22Rv1 (cell line): ENCODE measurements at regions not wholly inside any gene's neighbourhood (a gene's known extent, or its start where the extent isn't known, plus 50 kb on each side); places are given as distances from the start of the nearest gene placed in this dataset.

Source experiments
- H3K27ac ChIP-seq: fragments of 450-650 bp; 2 replicates; pipeline ENCODE4 v1.5.1; 2017
- ZFX ChIP-seq: fragments of 450-650 bp; IDR thresholded peaks from 2 replicates; pipeline ENCODE4 v1.6.1; 2017; ENCODE audit warnings: antibody characterized with exemption, borderline replicate concordance
- TF ChIP-seq, protein P1 (sequence below): fragments of 450-650 bp; IDR thresholded peaks from 2 replicates; pipeline ENCODE4 v1.5.1; 2017; ENCODE audit warnings: mild to moderate bottlenecking

DNA sequence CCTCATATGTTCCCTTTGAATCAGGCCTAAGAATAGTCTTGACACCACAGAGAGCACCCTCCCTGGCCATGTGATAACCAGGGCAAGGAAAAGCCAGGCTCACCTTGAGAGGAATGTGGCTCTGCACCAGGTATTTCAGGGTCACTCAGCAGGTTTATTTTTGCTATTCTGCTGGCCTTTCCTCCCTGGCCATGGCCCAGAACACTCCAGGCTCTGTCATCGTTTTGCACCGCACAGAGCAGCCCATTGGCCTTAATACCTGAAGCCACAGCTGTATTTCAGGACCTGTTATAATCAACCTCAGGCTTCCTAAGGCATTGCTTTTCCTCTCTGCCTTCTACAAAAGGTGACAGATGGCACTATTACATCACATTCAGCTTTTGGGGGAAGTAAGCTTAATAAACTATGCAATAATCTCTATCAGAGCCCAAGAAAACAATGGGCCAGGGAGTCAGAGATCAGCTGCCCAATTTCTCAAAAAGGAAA lies 668.3 kb downstream of the IRS1 start:
- no peak for TF ChIP-seq ZFX
- TF ChIP-seq, protein P1, sequence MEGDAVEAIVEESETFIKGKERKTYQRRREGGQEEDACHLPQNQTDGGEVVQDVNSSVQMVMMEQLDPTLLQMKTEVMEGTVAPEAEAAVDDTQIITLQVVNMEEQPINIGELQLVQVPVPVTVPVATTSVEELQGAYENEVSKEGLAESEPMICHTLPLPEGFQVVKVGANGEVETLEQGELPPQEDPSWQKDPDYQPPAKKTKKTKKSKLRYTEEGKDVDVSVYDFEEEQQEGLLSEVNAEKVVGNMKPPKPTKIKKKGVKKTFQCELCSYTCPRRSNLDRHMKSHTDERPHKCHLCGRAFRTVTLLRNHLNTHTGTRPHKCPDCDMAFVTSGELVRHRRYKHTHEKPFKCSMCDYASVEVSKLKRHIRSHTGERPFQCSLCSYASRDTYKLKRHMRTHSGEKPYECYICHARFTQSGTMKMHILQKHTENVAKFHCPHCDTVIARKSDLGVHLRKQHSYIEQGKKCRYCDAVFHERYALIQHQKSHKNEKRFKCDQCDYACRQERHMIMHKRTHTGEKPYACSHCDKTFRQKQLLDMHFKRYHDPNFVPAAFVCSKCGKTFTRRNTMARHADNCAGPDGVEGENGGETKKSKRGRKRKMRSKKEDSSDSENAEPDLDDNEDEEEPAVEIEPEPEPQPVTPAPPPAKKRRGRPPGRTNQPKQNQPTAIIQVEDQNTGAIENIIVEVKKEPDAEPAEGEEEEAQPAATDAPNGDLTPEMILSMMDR, result no peak
- H3K27ac ChIP-seq, result no peak overlapping the region

DNA sequence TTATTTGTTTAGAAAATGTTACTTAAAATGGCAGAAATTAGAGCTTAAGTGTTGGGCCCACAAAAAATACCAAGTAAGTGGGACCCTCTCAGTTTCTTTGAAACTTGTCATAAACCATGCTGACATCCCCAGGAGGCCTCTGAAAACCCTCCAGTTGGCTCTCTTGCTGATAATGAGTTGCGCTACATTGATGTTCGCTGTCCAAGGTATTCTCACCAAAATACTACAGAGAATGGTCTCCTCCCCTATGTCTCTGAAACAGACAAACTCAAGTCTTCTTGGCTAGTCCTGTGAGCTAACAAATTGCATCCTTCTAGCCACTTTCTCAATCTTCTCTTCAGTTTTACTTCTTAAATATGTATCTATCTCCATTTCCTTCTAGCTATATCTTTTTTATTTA lies 669.4 kb downstream of the IRS1 start:
- no peak overlapping the region for H3K27ac ChIP-seq
- TF ChIP-seq, protein P1, result no peak
- no peak for TF ChIP-seq ZFX

DNA sequence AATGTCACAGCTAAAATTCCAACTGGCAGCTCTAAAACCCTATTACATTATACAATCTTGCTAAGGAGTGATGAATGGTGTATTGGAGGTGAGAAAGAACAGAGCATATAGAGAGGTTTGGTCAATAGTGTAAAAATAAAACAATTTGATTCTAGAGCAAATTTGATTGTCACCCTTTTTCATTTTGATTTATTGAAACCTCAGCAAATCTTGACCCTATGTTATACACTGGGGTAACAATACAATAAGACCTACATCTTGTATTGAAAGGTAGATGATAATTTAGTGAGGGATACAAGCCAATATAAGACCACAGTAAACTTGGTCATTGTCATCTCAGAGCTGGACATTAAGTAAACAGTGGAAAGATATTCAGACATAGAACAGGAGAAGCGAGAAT lies 671.9 kb downstream of the IRS1 start:
- H3K27ac ChIP-seq, result no peak overlapping the region
- TF ChIP-seq, protein P1, result no peak
- no peak for TF ChIP-seq ZFX

- H3K27ac ChIP-seq, result peak overlapping the region; percentile 83; the same call in 1 of the 2 replicates
Observed at GRCh38 chr2:226126104-226126503, 673.5 kb downstream of the IRS1 start.

DNA sequence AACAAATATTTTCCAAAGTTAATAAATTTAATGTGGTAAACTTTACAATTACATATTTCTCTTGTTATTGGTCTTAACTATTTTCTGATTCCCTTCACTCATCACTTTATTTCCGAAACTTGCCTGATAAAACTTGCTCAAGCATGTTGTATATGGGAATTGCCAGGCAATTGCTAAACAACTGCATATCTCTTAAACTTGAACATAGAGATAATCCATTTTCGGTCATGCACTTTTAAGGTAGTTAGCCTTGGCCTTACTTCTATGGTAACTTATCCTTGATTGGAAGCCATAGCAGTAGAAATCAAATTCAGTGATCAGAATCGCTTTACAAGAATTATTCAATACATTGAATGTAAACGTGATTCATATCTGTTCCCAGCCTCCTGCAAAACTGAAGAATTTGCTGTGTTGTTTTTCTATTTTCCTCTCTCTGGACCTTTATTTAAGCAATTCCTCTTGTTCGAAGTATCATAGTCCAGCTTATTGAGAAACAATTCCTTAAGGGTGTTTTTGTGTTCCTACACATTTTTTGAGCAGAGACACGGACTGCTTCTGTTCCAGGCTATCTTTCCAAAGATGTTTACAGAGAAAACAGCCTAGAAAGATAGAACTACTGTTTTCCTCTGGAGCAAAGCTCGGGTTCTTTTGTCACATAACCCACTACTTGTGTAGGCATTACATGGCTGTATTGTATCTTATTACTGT lies 674.3 kb downstream of the IRS1 start:
- TF ChIP-seq ZFX, result no peak
- H3K27ac ChIP-seq, result peak overlapping the region; percentile 83

More at GRCh38 chr2:226126104-226126503, 673.5 kb downstream of the IRS1 start:
- TF ChIP-seq, protein P1, result no peak
- no peak for TF ChIP-seq ZFX

DNA sequence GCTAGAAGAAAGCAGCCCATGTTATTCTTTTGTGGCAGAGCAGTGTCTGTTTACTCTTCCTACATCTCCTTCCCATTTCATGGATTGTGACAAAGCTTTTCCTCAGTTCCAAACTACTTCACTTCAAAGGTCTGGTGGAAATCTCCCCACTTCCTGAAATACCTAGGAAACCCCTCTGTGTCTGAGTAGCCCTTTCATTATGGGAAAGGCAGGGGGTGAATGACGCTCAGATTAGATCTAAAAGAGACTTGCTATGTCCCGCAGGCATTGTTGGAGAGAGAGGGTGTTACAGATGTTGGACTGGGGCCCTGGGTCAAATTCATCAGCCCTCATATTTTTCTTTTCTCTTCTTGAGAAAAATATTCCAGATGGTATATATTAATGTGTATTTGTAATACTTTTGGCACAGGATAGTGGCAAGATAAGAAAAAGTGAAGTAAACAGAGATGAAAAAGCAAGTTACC lies 675.0 kb downstream of the IRS1 start:
- no peak for TF ChIP-seq ZFX
- TF ChIP-seq, protein P1, result no peak
- peak overlapping the region; percentile 83 for H3K27ac ChIP-seq

GRCh38 chr2:226123300-226123699 lies 676.3 kb downstream of the IRS1 start:
- H3K27ac ChIP-seq, result peak overlapping the region; percentile 83

DNA sequence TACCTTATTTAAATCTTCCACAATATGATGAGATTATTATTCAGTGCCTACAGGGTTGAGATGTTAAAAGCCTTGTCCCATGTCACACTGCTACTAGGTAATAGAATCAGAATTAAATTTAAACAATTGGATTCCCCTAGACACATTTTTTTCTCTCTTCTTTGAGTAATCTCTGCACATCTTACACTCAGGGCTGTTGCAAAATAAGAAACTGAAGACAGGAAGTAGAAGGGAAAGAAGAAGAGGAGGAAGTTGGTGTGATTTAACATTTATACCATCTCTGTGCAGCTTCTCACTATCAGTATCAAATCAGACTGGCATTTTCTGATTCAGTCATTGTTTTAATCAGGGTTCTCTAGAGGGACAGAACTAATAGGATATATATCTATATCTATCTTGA lies 677.6 kb downstream of the IRS1 start:
- TF ChIP-seq, protein P1, result no peak
- no peak for TF ChIP-seq ZFX
- peak overlapping the region; percentile 83 for H3K27ac ChIP-seq

More at GRCh38 chr2:226123300-226123699, 676.3 kb downstream of the IRS1 start:
- no peak for TF ChIP-seq ZFX
